ENCODE measurements at regions not wholly inside any gene's neighbourhood (a gene's known extent, or its start where the extent isn't known, plus 50 kb on each side); places are given as distances from the start of the nearest gene placed in this dataset.

- no peak for TF ChIP-seq POLR2AphosphoS5 (IDR thresholded peaks at IDR 0.05; ENCODE audit: low read depth)
- TF ChIP-seq, protein P1, sequence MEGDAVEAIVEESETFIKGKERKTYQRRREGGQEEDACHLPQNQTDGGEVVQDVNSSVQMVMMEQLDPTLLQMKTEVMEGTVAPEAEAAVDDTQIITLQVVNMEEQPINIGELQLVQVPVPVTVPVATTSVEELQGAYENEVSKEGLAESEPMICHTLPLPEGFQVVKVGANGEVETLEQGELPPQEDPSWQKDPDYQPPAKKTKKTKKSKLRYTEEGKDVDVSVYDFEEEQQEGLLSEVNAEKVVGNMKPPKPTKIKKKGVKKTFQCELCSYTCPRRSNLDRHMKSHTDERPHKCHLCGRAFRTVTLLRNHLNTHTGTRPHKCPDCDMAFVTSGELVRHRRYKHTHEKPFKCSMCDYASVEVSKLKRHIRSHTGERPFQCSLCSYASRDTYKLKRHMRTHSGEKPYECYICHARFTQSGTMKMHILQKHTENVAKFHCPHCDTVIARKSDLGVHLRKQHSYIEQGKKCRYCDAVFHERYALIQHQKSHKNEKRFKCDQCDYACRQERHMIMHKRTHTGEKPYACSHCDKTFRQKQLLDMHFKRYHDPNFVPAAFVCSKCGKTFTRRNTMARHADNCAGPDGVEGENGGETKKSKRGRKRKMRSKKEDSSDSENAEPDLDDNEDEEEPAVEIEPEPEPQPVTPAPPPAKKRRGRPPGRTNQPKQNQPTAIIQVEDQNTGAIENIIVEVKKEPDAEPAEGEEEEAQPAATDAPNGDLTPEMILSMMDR (IDR thresholded peaks at IDR 0.05; ENCODE audit: insufficient read depth, low read length), result no peak
- TF ChIP-seq GABPA (IDR thresholded peaks at IDR 0.05; ENCODE audit: low read depth), result no peak
- TF ChIP-seq SPI1 (IDR thresholded peaks at IDR 0.05; ENCODE audit: borderline replicate concordance, low read depth), result no peak
- no peak for TF ChIP-seq REST (IDR thresholded peaks at IDR 0.05; ENCODE audit: insufficient replicate concordance, low read depth)
- Histone ChIP-seq H3K27me3 (ENCODE audit: insufficient read depth, poor library complexity, severe bottlenecking) (no peaks in the 10 kb centered on the region), H3K4me3 (replicated peaks; ENCODE audit: insufficient read depth, low read length) (no peak overlapping the region), H3K27ac (replicated peaks) (no peak overlapping the region)
- no peak for DNase-seq (ENCODE audit: low read depth in 1 of 2, low spot score in 1 of 2)
Measured at GRCh38 chr20:40436011-40436410, 253.0 kb downstream of the MAFB start.

- no peak for DNase-seq (ENCODE audit: low read depth in 1 of 2, low spot score in 1 of 2)
- Histone ChIP-seq H3K27me3 (ENCODE audit: insufficient read depth, poor library complexity, severe bottlenecking) (no peaks in the 10 kb centered on the region), H3K27ac (replicated peaks) (no peak overlapping the region), H3K4me3 (replicated peaks; ENCODE audit: insufficient read depth, low read length) (no peak overlapping the region)
- no peak for TF ChIP-seq GABPA (IDR thresholded peaks at IDR 0.05; ENCODE audit: low read depth)
Measured at GRCh38 chr20:40435146-40435895, 253.7 kb downstream of the MAFB start.

GRCh38 chr20:40434122-40434521, 254.9 kb downstream of the MAFB start:
- Histone ChIP-seq H3K4me3 (replicated peaks; ENCODE audit: insufficient read depth, low read length) (no peak overlapping the region), H3K27ac (replicated peaks) (no peak overlapping the region), H3K27me3 (ENCODE audit: insufficient read depth, poor library complexity, severe bottlenecking) (no peaks in the 10 kb centered on the region)
- TF ChIP-seq POLR2AphosphoS5 (IDR thresholded peaks at IDR 0.05; ENCODE audit: low read depth) (no peak), SPI1 (IDR thresholded peaks at IDR 0.05; ENCODE audit: borderline replicate concordance, low read depth) (no peak), GABPA (IDR thresholded peaks at IDR 0.05; ENCODE audit: low read depth) (no peak), REST (IDR thresholded peaks at IDR 0.05; ENCODE audit: insufficient replicate concordance, low read depth) (no peak)
- TF ChIP-seq, protein P1 (IDR thresholded peaks at IDR 0.05; ENCODE audit: insufficient read depth, low read length), result no peak
- DNase-seq (ENCODE audit: low read depth in 1 of 2, low spot score in 1 of 2), result no peak

- no peak for DNase-seq (ENCODE audit: low read depth in 1 of 2, low spot score in 1 of 2)
- TF ChIP-seq, protein P1 (IDR thresholded peaks at IDR 0.05; ENCODE audit: insufficient read depth, low read length), result no peak
- TF ChIP-seq POLR2AphosphoS5 (IDR thresholded peaks at IDR 0.05; ENCODE audit: low read depth) (no peak), SPI1 (IDR thresholded peaks at IDR 0.05; ENCODE audit: borderline replicate concordance, low read depth) (no peak), GABPA (IDR thresholded peaks at IDR 0.05; ENCODE audit: low read depth) (no peak), REST (IDR thresholded peaks at IDR 0.05; ENCODE audit: insufficient replicate concordance, low read depth) (no peak)
- no peak overlapping the region for H3K4me3 ChIP-seq (replicated peaks; ENCODE audit: insufficient read depth, low read length)
- no peak overlapping the region for H3K27ac ChIP-seq (replicated peaks)
- H3K27me3 ChIP-seq (ENCODE audit: insufficient read depth, poor library complexity, severe bottlenecking), result no peaks in the 10 kb centered on the region
Measured at GRCh38 chr20:40433341-40433861, 255.6 kb downstream of the MAFB start.
